Ishikawa (cell line): ENCODE measurements at regions not wholly inside any gene's neighbourhood (a gene's known extent, or its start where the extent isn't known, plus 50 kb on each side); places are given as distances from the start of the nearest gene placed in this dataset.

ENCODE experiments used
- CREB1 ChIP-seq: IDR thresholded peaks from 2 replicates; pipeline ENCODE4 v1.6.1; 2012; ENCODE audit warnings: low read depth
- EGR1 ChIP-seq: IDR thresholded peaks from 2 replicates; pipeline ENCODE4 v1.6.1; 2012
- EP300 ChIP-seq: IDR thresholded peaks from 2 replicates; pipeline ENCODE4 v1.6.1; 2012; ENCODE audit warnings: borderline replicate concordance
- FOXM1 ChIP-seq: IDR thresholded peaks from 2 replicates; pipeline ENCODE4 v1.6.1; 2012; ENCODE audit warnings: low read depth, borderline replicate concordance
- NFIC ChIP-seq: IDR thresholded peaks from 2 replicates; pipeline ENCODE4 v1.6.1; 2012
- TAF1 ChIP-seq: IDR thresholded peaks from 2 replicates; pipeline ENCODE4 v1.6.1; 2012; ENCODE audit warnings: low read depth, mild to moderate bottlenecking
- TCF12 ChIP-seq: IDR thresholded peaks from 2 replicates; pipeline ENCODE4 v1.6.1; 2012; ENCODE audit warnings: low read depth
- TEAD4 ChIP-seq: IDR thresholded peaks from 2 replicates; pipeline ENCODE4 v1.6.1; 2012
- YY1 ChIP-seq: IDR thresholded peaks from 2 replicates; pipeline ENCODE4 v1.6.1; 2012; ENCODE audit warnings: low read depth
- ZBTB7A ChIP-seq: IDR thresholded peaks from 2 replicates; pipeline ENCODE4 v1.6.1; 2012; ENCODE audit warnings: low read depth
- TF ChIP-seq, protein P1 (sequence below): IDR thresholded peaks from 2 replicates; pipeline ENCODE4 v1.6.1; 2012
- TF ChIP-seq, protein P2 (sequence below): IDR thresholded peaks from 2 replicates; pipeline ENCODE4 v1.6.1; 2012
- TF ChIP-seq, protein P3 (sequence below): IDR thresholded peaks from 2 replicates; pipeline ENCODE4 v1.6.1; 2012; ENCODE audit warnings: low read depth, mild to moderate bottlenecking

DNA sequence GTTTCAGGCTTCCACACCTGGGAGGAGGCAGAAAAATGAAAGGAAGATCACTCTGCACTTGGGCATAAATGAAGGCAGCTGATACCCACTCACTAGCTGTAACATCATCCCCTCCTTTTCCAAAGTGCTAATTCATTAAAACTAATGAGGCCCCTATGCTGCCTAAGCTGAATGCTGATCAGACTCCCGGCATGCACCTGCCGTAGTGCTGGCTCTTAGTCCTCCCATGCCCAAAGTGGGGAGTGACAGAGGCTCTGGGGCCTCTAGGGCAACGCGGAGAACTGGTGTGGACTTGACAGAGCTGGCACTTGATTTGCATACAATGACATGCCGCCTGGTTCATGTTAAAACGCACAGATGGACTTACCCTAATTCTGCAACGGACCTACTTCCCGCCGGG lies 96.5 kb upstream of the NCAM1 start:
- TF ChIP-seq ZBTB7A (no peak), NFIC (no peak), EP300 (no peak), CREB1 (no peak), TEAD4 (no peak), YY1 (no peak), EGR1 (no peak), TAF1 (no peak), FOXM1 (no peak), TCF12 (no peak)
- TF ChIP-seq, protein P1, sequence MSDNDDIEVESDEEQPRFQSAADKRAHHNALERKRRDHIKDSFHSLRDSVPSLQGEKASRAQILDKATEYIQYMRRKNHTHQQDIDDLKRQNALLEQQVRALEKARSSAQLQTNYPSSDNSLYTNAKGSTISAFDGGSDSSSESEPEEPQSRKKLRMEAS: no peak
- TF ChIP-seq, protein P2, sequence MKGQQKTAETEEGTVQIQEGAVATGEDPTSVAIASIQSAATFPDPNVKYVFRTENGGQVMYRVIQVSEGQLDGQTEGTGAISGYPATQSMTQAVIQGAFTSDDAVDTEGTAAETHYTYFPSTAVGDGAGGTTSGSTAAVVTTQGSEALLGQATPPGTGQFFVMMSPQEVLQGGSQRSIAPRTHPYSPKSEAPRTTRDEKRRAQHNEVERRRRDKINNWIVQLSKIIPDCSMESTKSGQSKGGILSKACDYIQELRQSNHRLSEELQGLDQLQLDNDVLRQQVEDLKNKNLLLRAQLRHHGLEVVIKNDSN: no peak
- TF ChIP-seq, protein P3, sequence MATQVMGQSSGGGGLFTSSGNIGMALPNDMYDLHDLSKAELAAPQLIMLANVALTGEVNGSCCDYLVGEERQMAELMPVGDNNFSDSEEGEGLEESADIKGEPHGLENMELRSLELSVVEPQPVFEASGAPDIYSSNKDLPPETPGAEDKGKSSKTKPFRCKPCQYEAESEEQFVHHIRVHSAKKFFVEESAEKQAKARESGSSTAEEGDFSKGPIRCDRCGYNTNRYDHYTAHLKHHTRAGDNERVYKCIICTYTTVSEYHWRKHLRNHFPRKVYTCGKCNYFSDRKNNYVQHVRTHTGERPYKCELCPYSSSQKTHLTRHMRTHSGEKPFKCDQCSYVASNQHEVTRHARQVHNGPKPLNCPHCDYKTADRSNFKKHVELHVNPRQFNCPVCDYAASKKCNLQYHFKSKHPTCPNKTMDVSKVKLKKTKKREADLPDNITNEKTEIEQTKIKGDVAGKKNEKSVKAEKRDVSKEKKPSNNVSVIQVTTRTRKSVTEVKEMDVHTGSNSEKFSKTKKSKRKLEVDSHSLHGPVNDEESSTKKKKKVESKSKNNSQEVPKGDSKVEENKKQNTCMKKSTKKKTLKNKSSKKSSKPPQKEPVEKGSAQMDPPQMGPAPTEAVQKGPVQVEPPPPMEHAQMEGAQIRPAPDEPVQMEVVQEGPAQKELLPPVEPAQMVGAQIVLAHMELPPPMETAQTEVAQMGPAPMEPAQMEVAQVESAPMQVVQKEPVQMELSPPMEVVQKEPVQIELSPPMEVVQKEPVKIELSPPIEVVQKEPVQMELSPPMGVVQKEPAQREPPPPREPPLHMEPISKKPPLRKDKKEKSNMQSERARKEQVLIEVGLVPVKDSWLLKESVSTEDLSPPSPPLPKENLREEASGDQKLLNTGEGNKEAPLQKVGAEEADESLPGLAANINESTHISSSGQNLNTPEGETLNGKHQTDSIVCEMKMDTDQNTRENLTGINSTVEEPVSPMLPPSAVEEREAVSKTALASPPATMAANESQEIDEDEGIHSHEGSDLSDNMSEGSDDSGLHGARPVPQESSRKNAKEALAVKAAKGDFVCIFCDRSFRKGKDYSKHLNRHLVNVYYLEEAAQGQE: no peak
